ENCODE measurements at regions not wholly inside any gene's neighbourhood (a gene's known extent, or its start where the extent isn't known, plus 50 kb on each side); places are given as distances from the start of the nearest gene placed in this dataset.

DNA sequence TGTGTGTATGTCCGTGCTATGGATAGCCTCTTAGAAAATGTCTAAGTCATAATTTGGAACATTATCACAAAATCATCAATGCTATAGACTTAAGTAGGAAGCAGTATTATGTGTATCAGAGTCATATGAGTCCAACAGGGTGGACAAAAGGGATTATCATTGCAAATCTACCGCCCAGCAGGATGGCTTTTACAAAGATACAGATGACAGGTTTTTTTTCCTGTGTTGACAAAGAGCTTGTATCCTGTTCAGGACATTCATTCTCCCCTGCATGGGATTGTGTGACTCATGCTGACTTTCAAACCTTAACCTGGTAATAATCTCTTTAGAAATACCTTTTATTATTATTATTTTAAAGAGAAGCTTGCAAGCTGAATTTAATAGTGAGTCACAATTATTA is 310.3 kb upstream of the GNPDA2 start:
- TF ChIP-seq, protein P1, sequence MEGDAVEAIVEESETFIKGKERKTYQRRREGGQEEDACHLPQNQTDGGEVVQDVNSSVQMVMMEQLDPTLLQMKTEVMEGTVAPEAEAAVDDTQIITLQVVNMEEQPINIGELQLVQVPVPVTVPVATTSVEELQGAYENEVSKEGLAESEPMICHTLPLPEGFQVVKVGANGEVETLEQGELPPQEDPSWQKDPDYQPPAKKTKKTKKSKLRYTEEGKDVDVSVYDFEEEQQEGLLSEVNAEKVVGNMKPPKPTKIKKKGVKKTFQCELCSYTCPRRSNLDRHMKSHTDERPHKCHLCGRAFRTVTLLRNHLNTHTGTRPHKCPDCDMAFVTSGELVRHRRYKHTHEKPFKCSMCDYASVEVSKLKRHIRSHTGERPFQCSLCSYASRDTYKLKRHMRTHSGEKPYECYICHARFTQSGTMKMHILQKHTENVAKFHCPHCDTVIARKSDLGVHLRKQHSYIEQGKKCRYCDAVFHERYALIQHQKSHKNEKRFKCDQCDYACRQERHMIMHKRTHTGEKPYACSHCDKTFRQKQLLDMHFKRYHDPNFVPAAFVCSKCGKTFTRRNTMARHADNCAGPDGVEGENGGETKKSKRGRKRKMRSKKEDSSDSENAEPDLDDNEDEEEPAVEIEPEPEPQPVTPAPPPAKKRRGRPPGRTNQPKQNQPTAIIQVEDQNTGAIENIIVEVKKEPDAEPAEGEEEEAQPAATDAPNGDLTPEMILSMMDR (IDR thresholded peaks at IDR 0.05), result no peak
- ATAC-seq (no peak), DNase-seq (no peak)
- Histone ChIP-seq H3K4me3 (no peak overlapping the region), H3K27me3 (no peaks in the 10 kb centered on the region), H3K36me3 (no peaks in the 10 kb centered on the region), H3K27ac (no peak overlapping the region), H3K9me3 (no peaks in the 10 kb centered on the region), H3K4me1 (no peaks in the 10 kb centered on the region)
- intact Hi-C loops (cut with DNase I), result no loop called here

- no peaks in the 10 kb centered on the region for H3K4me1 ChIP-seq
- intact Hi-C loops (cut with DNase I), result no loop called here
- H3K4me3 ChIP-seq, result no peak overlapping the region
- TF ChIP-seq, protein P1 (IDR thresholded peaks at IDR 0.05), result no peak
- DNase-seq (no peak), ATAC-seq (no peak)
- H3K9me3 ChIP-seq, result no peaks in the 10 kb centered on the region
- H3K27me3 ChIP-seq, result no peaks in the 10 kb centered on the region
- H3K27ac ChIP-seq, result no peak overlapping the region
- no peaks in the 10 kb centered on the region for H3K36me3 ChIP-seq
Observed at GRCh38 chr4:45033676-45034419, 307.5 kb upstream of the GNPDA2 start.

GRCh38 chr4:45030059-45030458 is 303.7 kb upstream of the GNPDA2 start:
- ATAC-seq (no peak), DNase-seq (no peak)
- Histone ChIP-seq H3K36me3 (no peaks in the 10 kb centered on the region), H3K9me3 (no peaks in the 10 kb centered on the region), H3K27me3 (no peaks in the 10 kb centered on the region), H3K4me1 (no peaks in the 10 kb centered on the region), H3K27ac (no peak overlapping the region), H3K4me3 (no peak overlapping the region)
- TF ChIP-seq, protein P1 (IDR thresholded peaks at IDR 0.05), result no peak
- intact Hi-C loops (cut with DNase I), result no loop called here

- Histone ChIP-seq H3K27ac (no peak overlapping the region), H3K36me3 (no peaks in the 10 kb centered on the region), H3K4me3 (no peak overlapping the region), H3K9me3 (no peaks in the 10 kb centered on the region), H3K4me1 (no peaks in the 10 kb centered on the region), H3K27me3 (no peaks in the 10 kb centered on the region)
- intact Hi-C loops (cut with DNase I), result no loop called here
- no peak for DNase-seq
- TF ChIP-seq, protein P1 (IDR thresholded peaks at IDR 0.05), result no peak
- ATAC-seq, result no peak
Observed at GRCh38 chr4:45007508-45007907, 281.2 kb upstream of the GNPDA2 start.

- Histone ChIP-seq H3K27me3 (no peaks in the 10 kb centered on the region), H3K4me1 (no peaks in the 10 kb centered on the region), H3K36me3 (no peaks in the 10 kb centered on the region), H3K4me3 (no peak overlapping the region), H3K27ac (no peak overlapping the region), H3K9me3 (no peaks in the 10 kb centered on the region)
- no peak for DNase-seq
- TF ChIP-seq, protein P1 (IDR thresholded peaks at IDR 0.05), result no peak
- ATAC-seq, result no peak
- intact Hi-C loops (cut with DNase I), result no loop called here
Observed at GRCh38 chr4:45006078-45006477, 279.7 kb upstream of the GNPDA2 start.

Data from upper lobe of right lung (tissue), 1 donor.